ENCODE measurements at regions not wholly inside any gene's neighbourhood (a gene's known extent, or its start where the extent isn't known, plus 50 kb on each side); places are given as distances from the start of the nearest gene placed in this dataset.

- WGBS (ENCODE audit: insufficient coverage), result no CpG with 5 or more reads among the region's 3 CpGs
- Histone ChIP-seq H3K36me3 (replicated peaks in 1 of 2; ENCODE audit: control insufficient read depth in 1 of 2, insufficient read depth in 2 of 2, low read length in 2 of 2) (no peaks in the 10 kb centered on the region), H3K27ac (ENCODE audit: low read depth in 1 of 2, low read length in 2 of 2) (no peak overlapping the region), H3K9ac (ENCODE audit: insufficient read depth, low read length, poor library complexity, severe bottlenecking) (no peak overlapping the region), H3K27me3 (ENCODE audit: control insufficient read depth in 2 of 2, insufficient read depth in 2 of 2, low read length in 2 of 2) (no peaks in the 10 kb centered on the region), H2AFZ (ENCODE audit: insufficient read depth, low read depth, low read length, poor library complexity, severe bottlenecking) (no peak overlapping the region), H3K4me3 (replicated peaks in 1 of 3; ENCODE audit: low read depth in 2 of 3, low read length in 3 of 3) (no peak overlapping the region), H3K4me1 (ENCODE audit: control insufficient read depth in 1 of 2, insufficient read depth in 2 of 2, low read length in 2 of 2) (no peaks in the 10 kb centered on the region), H3K4me2 (replicated peaks; ENCODE audit: extremely low read depth, low read length, poor library complexity, severe bottlenecking) (no peak overlapping the region), H4K20me1 (ENCODE audit: insufficient read depth, low read length) (no peaks in the 10 kb centered on the region), H3K79me2 (ENCODE audit: insufficient read depth, low read length) (no peaks in the 10 kb centered on the region), H3K9me3 (replicated peaks in 1 of 2; ENCODE audit: control insufficient read depth in 1 of 2, insufficient read depth in 1 of 2, low read length in 2 of 2) (no peaks in the 10 kb centered on the region)
- Mint-ChIP-seq H3K27ac (no peak overlapping the region), H3K4me3 (no peak overlapping the region), H3K4me1 (no peaks in the 10 kb centered on the region), H3K36me3 (no peaks in the 10 kb centered on the region), H3K9me3 (peaks cover 1 to 10% (median 6%) of the 10 kb centered on the region in 7 donors), H3K27me3 (ENCODE audit: low read depth in 3 of 3) (peaks cover 0 to 4% (median 2%) of the 10 kb centered on the region in 3 donors)
- intact Hi-C loops (cut with micrococcal nuclease), result no loop called here
- no peak for TF ChIP-seq CTCF (IDR thresholded peaks at IDR 0.05)
- no peak for DNase-seq
Observed at GRCh38 chr2:107009275-107009674, 123.3 kb upstream of the ST6GAL2 start.

GRCh38 chr2:107012714-107013306 is 126.8 kb upstream of the ST6GAL2 start:
- Mint-ChIP-seq H3K4me1 (no peaks in the 10 kb centered on the region), H3K27me3 (ENCODE audit: low read depth in 3 of 3) (peaks cover 0 to 2% (median 0%) of the 10 kb centered on the region in 3 donors), H3K9me3 (peaks cover 0 to 6% (median 5%) of the 10 kb centered on the region in 7 donors), H3K36me3 (no peaks in the 10 kb centered on the region), H3K27ac (no peak overlapping the region), H3K4me3 (no peak overlapping the region)
- Histone ChIP-seq H4K20me1 (ENCODE audit: insufficient read depth, low read length) (no peaks in the 10 kb centered on the region), H3K9me3 (replicated peaks in 1 of 2; ENCODE audit: control insufficient read depth in 1 of 2, insufficient read depth in 1 of 2, low read length in 2 of 2) (no peaks in the 10 kb centered on the region), H3K4me2 (replicated peaks; ENCODE audit: extremely low read depth, low read length, poor library complexity, severe bottlenecking) (no peak overlapping the region), H3K79me2 (ENCODE audit: insufficient read depth, low read length) (no peaks in the 10 kb centered on the region), H3K4me1 (ENCODE audit: control insufficient read depth in 1 of 2, insufficient read depth in 2 of 2, low read length in 2 of 2) (no peaks in the 10 kb centered on the region), H3K36me3 (replicated peaks in 1 of 2; ENCODE audit: control insufficient read depth in 1 of 2, insufficient read depth in 2 of 2, low read length in 2 of 2) (no peaks in the 10 kb centered on the region), H2AFZ (ENCODE audit: insufficient read depth, low read depth, low read length, poor library complexity, severe bottlenecking) (no peak overlapping the region), H3K27me3 (ENCODE audit: control insufficient read depth in 2 of 2, insufficient read depth in 2 of 2, low read length in 2 of 2) (no peaks in the 10 kb centered on the region), H3K9ac (ENCODE audit: insufficient read depth, low read length, poor library complexity, severe bottlenecking) (no peak overlapping the region), H3K27ac (ENCODE audit: low read depth in 1 of 2, low read length in 2 of 2) (no peak overlapping the region), H3K4me3 (replicated peaks in 1 of 3; ENCODE audit: low read depth in 2 of 3, low read length in 3 of 3) (no peak overlapping the region)
- intact Hi-C loops (cut with micrococcal nuclease), result no loop called here
- WGBS (ENCODE audit: insufficient coverage), result 100% methylated on average over 1 of the region's 5 CpGs
- no peak for TF ChIP-seq CTCF (IDR thresholded peaks at IDR 0.05)
- no peak for DNase-seq

All from CD14-positive monocyte (primary cell).